KBM-7 (cell line): ENCODE measurements at regions not wholly inside any gene's neighbourhood (a gene's known extent, or its start where the extent isn't known, plus 50 kb on each side); places are given as distances from the start of the nearest gene placed in this dataset.

ENCODE experiments used
- DNase-seq: peaks from one replicate; pipeline ENCODE4 v3.0.0-alpha.2; 2015
- in situ Hi-C: fragments of 300-500 bp; cut with MboI; formaldehyde crosslinking; loops from 2 replicates; pipeline ENCODE4 v1.14.3; 2020; ENCODE audit warnings: low sequenced_read_pairs, low pct_unique_long_range_greater_than_20kb, mixed read lengths

DNA sequence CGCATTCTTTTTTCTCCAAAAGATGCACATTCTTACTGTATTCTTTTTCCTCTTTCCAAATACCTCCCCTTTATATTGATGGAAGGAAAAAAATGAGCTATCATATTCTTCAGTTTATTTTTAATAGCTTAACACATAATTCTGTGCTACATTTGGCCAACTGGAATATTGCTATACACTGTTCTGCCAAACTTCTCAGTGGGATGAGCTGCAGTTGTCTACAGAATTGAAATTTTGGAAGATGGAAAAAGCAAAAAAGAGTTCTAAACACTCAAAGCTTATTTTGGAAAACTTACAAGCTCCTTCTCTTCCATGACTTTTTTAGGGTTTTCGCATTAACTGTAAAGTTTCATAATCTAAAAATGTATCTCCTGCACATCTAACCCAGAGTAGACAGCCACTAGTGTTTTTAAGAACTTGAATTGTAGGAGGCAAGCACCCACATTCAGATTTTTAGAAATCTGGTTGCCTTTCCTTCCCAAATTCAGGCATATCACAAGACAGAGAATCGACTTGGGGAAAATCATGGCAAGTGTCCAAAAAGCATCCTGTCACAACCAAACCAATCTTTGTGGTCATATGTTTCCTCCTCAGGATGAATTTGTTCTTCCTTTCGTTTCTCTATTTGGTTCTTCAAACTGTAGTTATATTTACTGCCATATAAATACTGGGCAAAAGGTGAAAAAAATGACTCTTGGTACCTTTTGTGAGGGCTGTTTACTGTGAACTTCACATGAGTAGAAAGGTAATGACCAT lies 111.4 kb upstream of the FRY start:
- in situ Hi-C loops = no loop called here
- DNase-seq = peak; percentile 22

DNA sequence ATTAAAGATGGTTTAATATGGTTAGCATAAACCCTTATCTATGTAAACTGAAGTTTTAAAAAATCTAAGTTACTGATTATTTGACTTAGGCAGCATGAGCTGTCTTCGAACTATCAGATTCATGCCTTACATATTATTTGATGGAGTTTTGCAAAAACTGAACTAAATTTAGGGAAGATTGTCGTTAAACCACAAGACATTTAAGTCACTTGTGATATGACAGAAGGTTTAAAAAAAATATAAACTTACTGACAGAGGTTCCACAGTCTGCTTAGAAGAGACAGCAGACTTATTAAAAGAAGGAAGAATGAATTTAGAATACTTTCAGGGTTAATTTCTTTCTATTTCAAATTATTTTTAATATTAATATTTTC lies 110.9 kb upstream of the FRY start:
- no peak for DNase-seq
- in situ Hi-C loops = no loop called here

DNA sequence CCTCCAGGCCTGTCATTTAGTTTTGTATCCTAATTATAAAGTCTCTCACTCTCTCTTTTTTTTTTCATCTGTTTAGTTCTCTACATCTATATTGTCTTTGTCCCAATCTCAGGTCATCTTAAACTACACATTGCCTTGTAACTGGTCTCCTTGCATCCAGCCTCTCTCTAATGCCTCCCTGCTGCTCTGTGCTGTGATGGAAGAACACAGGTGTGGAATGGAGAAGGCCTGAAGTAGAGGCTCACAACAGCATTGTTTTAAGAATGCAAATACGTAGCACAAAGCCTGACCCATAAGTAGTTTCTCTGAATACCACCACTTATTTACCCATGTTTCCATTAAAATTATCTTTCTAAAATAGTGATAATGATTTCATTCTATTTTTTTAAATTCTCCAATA lies 108.8 kb upstream of the FRY start:
- DNase-seq = no peak
- in situ Hi-C loops = no loop called here

DNA sequence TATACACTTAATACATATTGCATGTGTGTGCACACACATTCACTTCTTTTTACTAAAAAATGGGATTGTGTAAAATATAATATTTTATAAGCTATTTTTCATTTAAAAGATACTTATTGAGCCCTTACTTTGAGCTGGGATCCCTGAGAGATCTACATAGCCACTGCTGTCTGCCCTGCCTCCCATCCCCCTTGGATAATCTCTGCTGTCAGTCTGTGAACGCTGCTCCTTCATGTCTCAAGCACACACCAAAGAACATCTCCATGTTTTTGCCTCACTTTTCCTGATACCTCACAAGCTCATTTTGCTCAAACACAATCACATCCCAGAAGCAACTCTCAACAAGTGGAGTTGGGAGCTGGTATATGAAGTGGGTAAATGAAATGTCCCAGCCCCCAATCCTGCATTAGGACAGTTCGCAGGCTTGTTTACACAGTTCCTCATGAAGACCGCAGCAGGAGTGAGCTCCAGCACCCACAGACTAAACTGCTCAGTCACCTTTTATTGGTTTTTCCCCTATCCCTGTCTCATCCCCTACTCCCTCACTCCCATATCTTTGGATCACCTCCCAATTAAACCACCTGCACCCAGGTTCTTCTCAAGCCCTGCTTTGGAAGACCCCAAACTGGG lies 108.3 kb upstream of the FRY start:
- in situ Hi-C loops = no loop called here
- no peak for DNase-seq

DNA sequence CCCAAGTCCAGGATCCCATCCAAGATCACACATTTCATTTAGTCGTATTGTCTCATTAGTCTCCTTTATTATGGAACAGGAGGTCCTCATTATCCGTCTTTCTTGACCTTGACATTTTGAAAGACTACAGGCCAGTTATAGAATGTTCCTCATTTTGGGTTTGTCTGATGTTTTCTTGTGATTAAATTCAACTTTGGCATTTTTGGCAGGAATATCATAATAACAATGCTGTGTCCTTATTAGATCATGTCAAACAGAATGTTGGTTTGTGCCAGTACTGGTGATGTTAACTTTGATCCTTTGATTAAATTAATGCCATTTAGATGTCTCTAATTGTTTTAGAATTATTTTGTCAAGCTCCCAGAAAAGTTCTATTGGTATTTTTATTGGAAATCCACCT lies 106.5 kb upstream of the FRY start:
- in situ Hi-C loops = no loop called here
- DNase-seq = no peak

DNA sequence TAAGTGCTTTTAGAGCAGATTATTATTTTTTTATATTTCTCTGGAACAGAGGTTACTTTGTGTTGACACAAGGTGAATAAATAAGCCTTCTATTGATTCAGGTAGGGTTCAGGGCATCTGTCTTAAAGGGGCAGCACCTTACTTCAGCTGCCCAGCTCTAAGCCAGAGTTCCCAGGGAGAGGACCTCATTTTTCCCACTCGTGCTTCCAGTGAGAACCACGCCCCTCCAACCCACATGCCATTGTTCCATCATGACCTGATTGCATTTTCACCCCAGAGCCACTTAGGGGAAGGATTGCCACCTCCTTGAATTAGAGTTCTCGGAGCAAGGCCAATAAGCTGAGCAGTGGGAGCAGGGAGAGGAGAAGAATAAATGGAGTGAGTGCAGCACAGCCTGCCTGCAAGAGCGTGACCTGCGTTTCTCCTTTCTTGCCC lies 104.3 kb upstream of the FRY start:
- DNase-seq = no peak
- in situ Hi-C loops = no loop called here

DNA sequence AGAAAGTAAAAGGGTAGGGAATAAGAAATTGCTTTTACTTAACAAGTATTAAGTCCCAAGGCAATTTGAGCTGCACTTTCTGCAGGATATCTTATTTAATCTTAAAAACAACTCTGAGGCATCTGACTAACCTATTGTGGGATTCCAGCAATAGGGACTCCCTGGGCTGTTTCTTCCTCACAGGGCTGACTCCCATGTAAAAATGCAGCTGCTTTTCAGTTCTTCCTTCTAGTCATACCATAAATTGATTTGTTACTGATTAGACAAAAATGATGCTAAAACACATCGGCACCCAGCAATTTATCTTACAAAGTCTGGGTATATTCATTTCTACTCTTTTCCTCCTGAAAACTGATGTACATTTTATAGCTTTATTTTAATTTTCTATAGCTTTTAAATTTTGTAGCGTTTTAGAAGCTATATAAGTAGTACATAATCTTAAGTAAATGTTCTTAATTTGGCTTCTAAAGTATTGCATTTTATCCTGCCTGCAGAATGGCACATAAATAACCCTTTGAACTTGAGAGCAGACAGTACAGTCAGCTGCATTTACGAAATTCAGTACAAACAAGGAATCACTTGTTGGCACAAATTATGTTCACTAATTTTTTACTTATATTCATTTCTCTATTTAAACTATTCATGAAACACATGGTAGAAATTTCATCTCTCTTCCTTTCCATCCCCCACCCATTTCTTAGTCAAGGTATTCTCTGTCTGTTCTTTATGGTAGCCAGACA lies 102.4 kb upstream of the FRY start:
- in situ Hi-C loops = no loop called here
- DNase-seq = no peak

DNA sequence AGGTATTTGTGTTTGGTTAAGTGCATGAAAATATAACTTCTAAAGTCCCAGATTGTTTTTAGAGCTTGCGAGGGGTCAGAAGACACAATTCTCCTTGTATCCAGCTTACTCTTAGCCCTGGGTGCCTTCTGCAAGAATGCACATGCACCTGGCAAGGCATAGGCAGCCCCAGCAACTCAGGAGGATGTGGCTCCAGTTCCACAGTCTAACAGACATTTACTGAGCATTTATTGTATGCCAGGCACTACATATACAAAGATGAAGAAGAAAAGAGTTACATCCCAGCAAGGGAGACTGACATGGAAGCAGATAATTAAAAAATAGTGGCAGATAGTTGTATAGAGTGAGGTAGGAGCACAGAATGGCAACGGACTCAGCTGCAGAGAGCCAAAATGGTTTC lies 101.1 kb upstream of the FRY start:
- DNase-seq = no peak
- in situ Hi-C loops = no loop called here

DNA sequence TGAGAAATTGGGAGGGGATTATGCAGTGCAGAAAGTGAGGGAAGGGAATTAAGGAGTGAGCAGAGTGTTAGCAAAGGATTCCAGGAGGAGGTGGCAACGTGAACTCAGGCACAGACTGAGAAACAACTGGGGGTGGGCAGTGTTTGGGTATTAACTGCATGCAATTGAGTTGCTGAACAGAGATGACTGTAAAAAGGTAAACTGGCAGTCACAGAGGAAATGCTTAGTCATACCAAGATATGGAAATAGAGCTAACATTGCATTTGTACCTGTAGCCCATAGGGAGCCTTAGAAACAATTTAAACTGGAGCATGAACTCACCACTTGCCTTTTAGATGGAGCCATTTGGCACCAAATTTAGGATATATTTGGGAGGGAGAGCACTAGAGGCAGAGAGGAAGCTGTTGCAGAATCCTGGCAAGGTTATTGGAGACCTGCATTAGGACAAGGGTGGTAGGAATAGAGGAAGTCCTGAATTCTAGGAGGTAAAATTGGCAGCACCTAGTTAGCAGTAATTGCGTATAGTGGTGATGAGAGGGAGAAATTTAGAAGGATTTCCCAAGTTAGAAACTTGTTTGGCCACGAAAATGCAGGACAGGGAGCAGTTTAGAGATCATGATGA lies 100.6 kb upstream of the FRY start:
- in situ Hi-C loops = no loop called here
- peak; percentile 21 for DNase-seq

DNA sequence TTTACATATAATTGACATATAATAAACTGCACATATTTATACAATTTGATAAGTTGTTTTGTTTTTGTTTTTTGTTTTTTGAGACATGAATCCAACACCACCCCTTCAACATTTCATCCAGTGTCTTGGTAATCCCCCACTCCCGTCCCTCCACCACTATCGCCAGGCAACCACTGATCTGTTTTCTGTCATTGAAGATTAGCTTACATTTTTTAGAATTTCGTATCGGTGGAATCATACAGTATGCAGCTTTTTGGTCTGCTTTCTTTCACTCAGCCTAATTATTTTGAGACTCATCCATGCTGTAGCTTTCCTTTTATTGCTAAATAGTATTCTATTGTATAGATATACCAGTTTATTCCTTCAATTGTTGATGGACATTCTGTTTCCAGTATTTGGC lies 94.1 kb upstream of the FRY start:
- no peak for DNase-seq
- in situ Hi-C loops = no loop called here

DNA sequence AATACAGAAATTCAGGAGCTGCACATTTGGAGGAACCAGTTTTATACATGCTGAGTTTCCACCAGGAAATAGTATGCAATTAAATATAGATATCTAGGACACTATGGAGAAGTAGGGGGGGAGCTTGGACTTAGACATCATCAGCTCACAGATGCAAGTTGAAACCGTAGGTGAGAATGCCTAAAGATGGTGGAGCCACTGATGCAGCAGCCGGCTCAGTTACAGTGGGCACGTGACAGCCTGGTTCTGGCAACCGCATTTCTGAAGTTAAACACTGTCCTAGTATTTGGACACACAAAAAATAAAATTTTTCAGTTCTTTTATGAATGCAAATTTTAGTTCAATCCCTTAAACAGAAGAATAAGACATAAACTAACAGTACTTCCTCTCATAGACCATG lies 91.5 kb upstream of the FRY start:
- in situ Hi-C loops = no loop called here
- DNase-seq = no peak

DNA sequence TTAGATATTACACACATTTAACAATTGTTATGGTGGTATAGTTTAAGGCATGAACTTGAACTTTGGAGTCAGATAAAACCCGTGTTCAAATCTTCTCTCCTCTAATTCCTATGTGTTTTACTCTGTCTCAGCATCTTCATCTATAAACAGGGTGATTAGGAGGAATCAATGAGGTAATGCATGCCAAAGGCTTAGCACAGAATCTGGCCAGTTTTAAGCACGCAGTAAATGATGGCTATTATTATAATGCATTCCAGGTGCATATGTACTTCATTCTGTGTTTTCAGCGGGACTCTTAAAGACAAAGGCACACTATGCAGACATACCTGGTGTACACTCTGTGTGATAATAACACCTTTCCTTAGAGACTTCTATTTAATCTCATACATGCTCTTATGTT lies 88.0 kb upstream of the FRY start:
- in situ Hi-C loops = no loop called here
- no peak for DNase-seq

DNA sequence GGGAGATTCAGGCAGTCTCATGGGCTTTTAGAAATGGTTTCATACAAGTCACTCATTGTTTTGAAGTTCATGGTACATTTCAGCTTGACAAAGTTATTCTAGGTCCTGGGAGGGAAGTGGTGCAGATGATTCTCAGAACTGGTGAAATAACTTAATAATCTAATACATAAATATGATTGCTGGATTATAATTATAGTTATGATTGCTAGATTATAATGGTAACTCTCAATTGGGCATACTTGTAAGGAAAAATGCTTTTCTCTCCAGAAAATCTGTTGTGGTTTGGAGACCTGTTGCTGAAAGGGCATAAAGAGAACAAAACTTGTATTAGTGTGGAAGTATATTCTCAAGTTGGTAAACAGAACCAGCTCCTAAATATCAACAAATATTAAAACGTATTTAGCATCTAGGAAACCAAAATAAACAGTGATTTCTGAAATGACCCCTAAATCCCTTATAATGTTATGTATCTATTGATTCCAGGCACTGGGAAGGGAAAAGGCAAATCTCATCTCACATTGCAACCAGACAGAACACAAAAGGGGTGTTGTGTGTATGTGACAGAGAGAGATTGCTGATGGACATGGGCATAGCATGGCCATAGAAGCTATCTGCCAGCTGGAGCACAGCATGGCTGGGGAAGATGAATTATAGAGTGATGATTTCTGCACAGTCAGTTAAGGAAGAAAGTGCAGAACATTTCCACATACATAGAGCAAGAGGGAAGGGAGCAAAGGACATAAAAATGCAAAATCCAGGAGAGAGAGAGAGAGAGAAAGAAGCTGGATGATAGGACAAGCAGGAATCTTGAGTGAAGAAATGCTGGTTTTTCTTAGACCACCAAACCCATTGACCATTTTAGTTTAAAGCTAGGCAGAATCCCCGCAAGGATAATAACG lies 87.1 kb upstream of the FRY start:
- in situ Hi-C loops = no loop called here
- no peak for DNase-seq

DNA sequence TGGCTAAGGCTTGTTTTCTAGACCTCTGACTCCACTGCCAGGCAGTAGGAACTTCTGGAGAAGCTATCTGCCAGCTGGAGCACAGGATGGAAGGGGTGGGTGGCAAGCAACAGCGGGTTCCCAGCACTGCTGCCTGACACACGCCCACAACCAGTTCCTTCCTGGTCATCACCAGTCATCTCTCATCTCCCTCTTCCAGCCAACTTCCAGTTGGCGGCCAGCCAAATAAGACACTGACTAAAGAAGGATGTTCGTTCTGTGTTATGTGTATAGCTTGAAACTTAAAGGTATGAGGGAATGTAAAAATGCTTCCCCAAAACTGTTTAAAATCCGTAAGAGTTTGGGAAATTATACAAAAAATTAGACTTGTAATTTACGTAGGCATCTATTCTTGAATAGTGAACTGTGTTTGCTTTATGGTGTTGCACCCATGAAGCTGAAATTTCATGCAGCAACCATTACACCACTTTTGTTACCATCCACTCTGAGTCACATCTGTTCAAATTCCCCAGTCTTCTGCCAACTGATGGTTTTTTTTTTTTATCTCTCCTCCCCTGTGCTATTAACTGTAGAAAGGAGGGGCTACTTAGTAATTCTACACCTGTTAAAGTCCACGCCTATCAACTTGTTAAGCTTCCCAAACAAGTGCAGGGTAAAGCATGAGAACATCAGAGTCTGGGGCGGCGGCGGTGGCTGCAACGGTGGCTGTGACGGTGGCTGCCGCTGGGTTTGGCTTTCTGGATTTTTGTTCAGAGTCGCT lies 86.2 kb upstream of the FRY start:
- DNase-seq = peak; percentile 56
- in situ Hi-C loops = no loop called here

DNA sequence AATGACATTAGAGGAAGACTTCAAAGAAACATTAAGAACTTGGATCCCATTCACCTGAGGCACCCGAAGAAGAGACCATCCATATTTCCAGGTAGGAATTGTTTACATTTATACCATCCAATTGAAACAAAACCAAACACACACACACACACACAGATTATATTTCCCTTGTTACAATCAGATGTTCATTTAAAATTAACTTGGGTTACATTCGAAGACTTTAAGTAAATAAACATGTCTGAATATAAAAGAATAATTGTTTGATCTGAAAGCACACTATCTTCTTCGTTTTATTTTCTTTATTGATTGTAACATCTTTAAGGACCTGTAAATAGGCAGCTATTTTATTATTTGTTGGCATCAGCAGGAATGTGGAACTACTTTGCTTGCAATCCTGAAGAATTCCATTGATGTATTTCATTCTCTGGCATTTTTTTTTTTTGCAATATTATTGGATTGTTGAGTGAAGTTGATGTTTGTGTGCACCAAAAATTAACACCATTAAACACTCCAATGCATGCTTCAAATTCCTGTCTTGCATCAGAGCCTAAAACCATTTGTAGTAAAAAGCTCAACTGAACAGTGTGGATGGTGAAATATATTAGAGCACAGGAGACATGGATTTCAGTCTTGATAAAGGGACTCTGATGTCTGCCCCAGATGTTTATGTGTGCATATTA lies 85.3 kb upstream of the FRY start:
- DNase-seq = no peak
- in situ Hi-C loops = no loop called here

DNA sequence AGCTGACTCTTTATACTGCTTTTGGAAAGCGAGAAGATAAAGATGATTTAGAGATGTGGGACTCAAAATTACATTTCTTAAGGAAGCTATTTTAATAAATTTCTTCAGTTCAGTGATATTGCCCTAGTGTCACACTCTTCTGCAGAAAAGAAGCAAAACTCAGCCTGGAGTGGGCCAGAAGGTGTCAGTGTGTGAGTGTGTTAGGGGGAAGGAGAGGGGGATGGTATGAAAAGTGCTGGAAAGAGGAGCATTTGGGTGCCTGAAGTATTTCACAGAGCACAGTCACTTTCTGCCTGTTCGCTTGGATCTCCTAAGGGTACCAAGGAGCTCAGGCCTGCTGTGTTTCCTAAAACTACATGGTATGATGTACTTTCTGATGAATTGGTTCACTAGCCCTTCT lies 84.5 kb upstream of the FRY start:
- in situ Hi-C loops = no loop called here
- no peak for DNase-seq

DNA sequence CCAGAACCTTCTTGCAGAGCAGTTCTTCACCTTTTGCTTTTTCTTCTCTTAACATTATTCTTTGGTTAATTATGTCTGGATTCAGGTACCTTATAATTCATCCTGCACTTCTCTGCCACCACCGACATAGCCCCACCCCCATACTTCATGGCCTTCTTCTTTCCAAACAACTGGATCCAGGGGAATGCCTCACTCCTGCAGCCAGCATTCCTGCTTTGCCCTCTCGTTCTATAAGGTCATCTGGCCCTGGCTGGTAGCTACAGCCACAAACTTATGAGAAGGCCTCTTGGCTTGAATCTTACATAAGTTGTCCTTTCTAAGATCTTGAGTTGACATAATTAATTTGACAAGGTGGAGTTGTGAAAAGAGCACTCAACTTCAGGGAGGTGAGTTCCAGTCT lies 84.1 kb upstream of the FRY start:
- no peak for DNase-seq
- in situ Hi-C loops = no loop called here

DNA sequence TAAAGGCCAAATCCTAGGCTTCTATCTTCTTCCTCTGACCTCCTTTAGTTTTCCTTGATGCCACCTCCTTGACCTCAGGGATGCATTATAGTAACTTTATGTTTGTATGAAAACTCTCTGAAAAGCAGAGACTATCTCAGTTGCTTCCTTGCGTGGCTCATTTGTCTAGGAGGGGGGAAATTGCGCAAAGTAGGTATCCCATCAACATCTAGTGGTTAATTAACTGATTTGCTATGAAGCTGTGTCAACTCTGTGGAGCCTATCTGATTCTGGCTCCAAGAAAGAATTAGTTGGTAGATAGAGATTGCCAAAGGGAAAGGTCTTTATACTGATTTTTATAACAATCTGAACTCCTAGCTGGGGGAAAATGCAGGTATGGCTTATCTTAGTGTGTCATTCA lies 82.1 kb upstream of the FRY start:
- in situ Hi-C loops = no loop called here
- no peak for DNase-seq
